Myocyte (in vitro differentiated cells): ENCODE measurements at regions not wholly inside any gene's neighbourhood (a gene's known extent, or its start where the extent isn't known, plus 50 kb on each side); places are given as distances from the start of the nearest gene placed in this dataset.

Experiments used
- DNase-seq: peaks from one replicate; pipeline ENCODE4 v3.0.0-alpha.2; 2012; ENCODE audit warnings: low read depth

- DNase-seq: no peak
Observed at GRCh38 chr22:44389181-44389580, 76.4 kb upstream of the SHISAL1 start.

GRCh38 chr22:44387486-44387885, 74.7 kb upstream of the SHISAL1 start:
- no peak for DNase-seq

- no peak for DNase-seq
Observed at GRCh38 chr22:44386386-44387035, 73.8 kb upstream of the SHISAL1 start.

- no peak for DNase-seq
Observed at GRCh38 chr22:44385781-44386180, 73.0 kb upstream of the SHISAL1 start.

GRCh38 chr22:44385296-44385610, 72.5 kb upstream of the SHISAL1 start:
- no peak for DNase-seq

GRCh38 chr22:44384563-44385295, 72.0 kb upstream of the SHISAL1 start:
- DNase-seq: no peak

- no peak for DNase-seq
Observed at GRCh38 chr22:44383652-44384562, 71.2 kb upstream of the SHISAL1 start.

GRCh38 chr22:44383064-44383575, 70.4 kb upstream of the SHISAL1 start:
- DNase-seq: no peak

- no peak for DNase-seq
Observed at GRCh38 chr22:44382116-44383038, 69.6 kb upstream of the SHISAL1 start.

- no peak for DNase-seq
Observed at GRCh38 chr22:44381761-44382115, 69.0 kb upstream of the SHISAL1 start.

- DNase-seq: no peak
Observed at GRCh38 chr22:44380756-44381486, 68.2 kb upstream of the SHISAL1 start.

GRCh38 chr22:44379817-44380755, 67.3 kb upstream of the SHISAL1 start:
- no peak for DNase-seq

- no peak for DNase-seq
Observed at GRCh38 chr22:44378380-44378779, 65.6 kb upstream of the SHISAL1 start.

GRCh38 chr22:44375451-44375850, 62.7 kb upstream of the SHISAL1 start:
- no peak for DNase-seq

GRCh38 chr22:44373234-44373633, 60.5 kb upstream of the SHISAL1 start:
- no peak for DNase-seq

GRCh38 chr22:44372611-44373010, 59.9 kb upstream of the SHISAL1 start:
- no peak for DNase-seq

- peak; percentile 24 for DNase-seq
Observed at GRCh38 chr22:44371741-44372525, 59.2 kb upstream of the SHISAL1 start.
